Ovary (tissue), 7 donors: ENCODE measurements at regions not wholly inside any gene's neighbourhood (a gene's known extent, or its start where the extent isn't known, plus 50 kb on each side); places are given as distances from the start of the nearest gene placed in this dataset.
"Not testable (repeated sequence)": the region's sequence is repeated elsewhere in the genome, so short reads cannot be mapped to it uniquely, and the experiment has no call there.

Source experiments
- DNase-seq, 5 donors: peaks; one replicate each; pipeline ENCODE4 v3.0.0-alpha.2; 2019 to 2020
- H3K27ac ChIP-seq, 2 donors: fragments of 200-600 bp; one replicate each; pipeline versions ENCODE4 v1.5.1 to v1.8.0; 2019 to 2022
- H3K27me3 ChIP-seq: fragments of 200-600 bp; one replicate; pipeline ENCODE4 v1.8.0; 2022
- H3K36me3 ChIP-seq: fragments of 200-600 bp; sonication (generic); one replicate; pipeline ENCODE4 v1.5.1; 2019
- H3K4me1 ChIP-seq: one replicate; pipeline ENCODE4 v1.8.1; 2013; ENCODE audit warnings: mild to moderate bottlenecking, moderate library complexity; ENCODE audit not compliant: insufficient read depth
- H3K4me3 ChIP-seq: fragments of 200-600 bp; sonication (generic); one replicate; pipeline ENCODE4 v1.5.1; 2017
- H3K9me3 ChIP-seq, 2 donors: fragments of 200-600 bp in 1 of 2; sonication (generic) in 1 of 2; one replicate each; pipeline versions ENCODE4 v1.5.1 to v1.8.1; 2013 to 2019; ENCODE audit warnings: mild to moderate bottlenecking in 1 of 2, moderate library complexity in 1 of 2
- EP300 ChIP-seq: sonication (generic); formaldehyde crosslinking; IDR thresholded peaks from one replicate; pipeline ENCODE4 v1.6.1; 2017; ENCODE audit warnings: antibody characterized with exemption
- POLR2A ChIP-seq: fragments of 450-650 bp; IDR thresholded peaks from one replicate; pipeline ENCODE4 v1.6.1; 2017; ENCODE audit warnings: antibody characterized with exemption, mild to moderate bottlenecking, moderate library complexity
- WGBS, 3 donors: extraction: QIAGEN DNeasy Blood & Tissue Kit in 1 of 3; methylation state at CpG; one replicate each; pipeline versions ENCODE4 v1.1.5 to v1.1.7; 2013 to 2017; 5-methylcytosine and 5-hydroxymethylcytosine counted together
- intact Hi-C, 4 donors: fragments of 100-400 bp; cut with DNase I; formaldehyde crosslinking; loops; one replicate each; pipeline versions ENCODE4 v1.11.0 to v1.15.1; 2022 to 2023
- TF ChIP-seq, protein P1 (sequence below), 3 donors: fragments of 450-650 bp in 2 of 3; fragments of 200-600 bp in 1 of 3; IDR thresholded peaks; one replicate each; pipeline versions ENCODE4 v1.5.1 to v1.8.0; 2016 to 2022; ENCODE audit warnings: antibody characterized with exemption in 3 of 3, mild to moderate bottlenecking in 1 of 3
- donor health status: DM: no; HTN: no; CAD: no; lungs with moderate emphysema.
- donor health status: DM: no; HTN: no; CAD: no.
- donor health status: Bipolar disorder and iron deficiency.
- donor health status: DM: no; HTN: no; CAD: no.
- donor health status: DM: yes; HTN: yes; CAD: no.

DNA sequence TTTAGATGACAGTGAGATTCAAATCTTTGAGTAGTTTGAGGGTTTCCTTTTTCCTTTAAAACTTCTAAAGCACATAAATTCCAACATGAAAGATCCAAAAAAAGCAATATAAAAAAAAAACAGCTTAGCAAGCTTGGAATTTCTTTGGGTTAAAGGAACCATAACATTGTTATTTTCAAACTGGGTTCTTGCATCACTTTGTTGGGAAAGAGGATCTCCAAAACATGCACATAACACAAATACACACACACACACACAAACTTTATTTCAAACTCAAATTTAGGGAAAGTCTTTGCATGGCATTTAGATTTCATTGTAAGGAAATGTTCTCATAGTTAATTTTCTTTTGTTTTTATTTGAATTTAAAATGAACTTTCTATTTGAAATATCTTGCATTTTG is 79.2 kb upstream of the COL8A1 start:
- H3K27me3 ChIP-seq, result no peaks in the 10 kb centered on the region
- H3K4me1 ChIP-seq, result no peaks in the 10 kb centered on the region
- DNase-seq, result no peak
- intact Hi-C loops, result no loop called here
- H3K27ac ChIP-seq, result no peak overlapping the region
- H3K36me3 ChIP-seq, result no peaks in the 10 kb centered on the region
- H3K4me3 ChIP-seq, result no peak overlapping the region
- no peaks in the 10 kb centered on the region for H3K9me3 ChIP-seq
- no peak for TF ChIP-seq POLR2A
- TF ChIP-seq EP300, result no peak
- TF ChIP-seq, protein P1, sequence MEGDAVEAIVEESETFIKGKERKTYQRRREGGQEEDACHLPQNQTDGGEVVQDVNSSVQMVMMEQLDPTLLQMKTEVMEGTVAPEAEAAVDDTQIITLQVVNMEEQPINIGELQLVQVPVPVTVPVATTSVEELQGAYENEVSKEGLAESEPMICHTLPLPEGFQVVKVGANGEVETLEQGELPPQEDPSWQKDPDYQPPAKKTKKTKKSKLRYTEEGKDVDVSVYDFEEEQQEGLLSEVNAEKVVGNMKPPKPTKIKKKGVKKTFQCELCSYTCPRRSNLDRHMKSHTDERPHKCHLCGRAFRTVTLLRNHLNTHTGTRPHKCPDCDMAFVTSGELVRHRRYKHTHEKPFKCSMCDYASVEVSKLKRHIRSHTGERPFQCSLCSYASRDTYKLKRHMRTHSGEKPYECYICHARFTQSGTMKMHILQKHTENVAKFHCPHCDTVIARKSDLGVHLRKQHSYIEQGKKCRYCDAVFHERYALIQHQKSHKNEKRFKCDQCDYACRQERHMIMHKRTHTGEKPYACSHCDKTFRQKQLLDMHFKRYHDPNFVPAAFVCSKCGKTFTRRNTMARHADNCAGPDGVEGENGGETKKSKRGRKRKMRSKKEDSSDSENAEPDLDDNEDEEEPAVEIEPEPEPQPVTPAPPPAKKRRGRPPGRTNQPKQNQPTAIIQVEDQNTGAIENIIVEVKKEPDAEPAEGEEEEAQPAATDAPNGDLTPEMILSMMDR (IDR thresholded peaks at IDR 0.05), result no peak

DNA sequence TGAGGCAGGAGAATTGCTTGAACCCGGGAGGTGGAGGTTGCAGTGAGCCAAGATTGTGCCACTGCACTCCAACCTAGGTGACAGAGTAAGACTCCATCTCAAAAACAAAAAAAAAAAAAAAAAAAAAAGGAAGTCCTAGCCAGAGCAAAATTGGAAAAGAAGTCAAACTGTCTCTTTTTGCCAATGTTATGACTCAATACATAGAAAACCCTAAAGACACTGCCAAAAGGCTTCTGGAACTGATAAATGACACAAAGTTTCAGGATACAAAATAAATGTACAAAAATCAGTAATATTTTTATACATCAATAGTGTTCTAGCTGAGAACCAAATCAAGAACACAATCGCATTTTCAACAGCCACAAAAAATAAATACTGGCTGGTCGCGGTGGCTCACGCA is 82.5 kb upstream of the COL8A1 start:
- WGBS, 3 donors, result 89 to 93% (median 90%) methylated on average over 5 of the region's 5 CpGs

DNA sequence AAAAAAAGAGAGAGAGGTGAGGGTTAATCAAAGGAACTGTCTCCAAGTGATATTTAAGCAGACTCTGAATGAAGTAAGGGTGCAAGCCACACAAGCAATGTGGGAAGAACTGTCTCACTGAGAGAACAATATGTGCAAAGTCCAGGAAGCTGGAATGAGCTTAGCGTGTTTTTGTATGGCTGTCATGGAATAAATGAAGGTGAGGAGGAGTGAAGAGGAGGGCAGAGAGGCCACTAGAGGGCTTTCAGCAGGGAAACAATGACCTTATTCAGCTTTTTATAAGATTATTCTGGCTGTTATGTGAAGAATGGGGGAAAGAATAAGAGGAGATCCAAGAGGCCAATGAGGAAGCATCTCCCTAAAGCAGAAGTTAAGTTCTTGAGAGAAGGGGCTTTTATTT is 86.9 kb upstream of the COL8A1 start:
- intact Hi-C loops, result no loop called here
- no peak for TF ChIP-seq EP300
- TF ChIP-seq, protein P1 (IDR thresholded peaks at IDR 0.05), result no peak
- no peak for TF ChIP-seq POLR2A
- H3K9me3 ChIP-seq, result no peaks in the 10 kb centered on the region
- H3K4me3 ChIP-seq, result no peak overlapping the region
- DNase-seq, result no peak
- H3K27me3 ChIP-seq, result no peaks in the 10 kb centered on the region
- H3K4me1 ChIP-seq, result no peaks in the 10 kb centered on the region
- H3K36me3 ChIP-seq, result no peaks in the 10 kb centered on the region
- no peak overlapping the region for H3K27ac ChIP-seq
- WGBS, 3 donors, result 89 to 92% (median 92%) methylated on average over 1 of the region's 1 CpG

More for the DNA sequence above, 82.5 kb upstream of the COL8A1 start:
- H3K4me3 ChIP-seq, H3K4me1 ChIP-seq, H3K9me3 ChIP-seq, intact Hi-C loops, DNase-seq, H3K27ac ChIP-seq, H3K36me3 ChIP-seq, H3K27me3 ChIP-seq: not testable (repeated sequence)

DNA sequence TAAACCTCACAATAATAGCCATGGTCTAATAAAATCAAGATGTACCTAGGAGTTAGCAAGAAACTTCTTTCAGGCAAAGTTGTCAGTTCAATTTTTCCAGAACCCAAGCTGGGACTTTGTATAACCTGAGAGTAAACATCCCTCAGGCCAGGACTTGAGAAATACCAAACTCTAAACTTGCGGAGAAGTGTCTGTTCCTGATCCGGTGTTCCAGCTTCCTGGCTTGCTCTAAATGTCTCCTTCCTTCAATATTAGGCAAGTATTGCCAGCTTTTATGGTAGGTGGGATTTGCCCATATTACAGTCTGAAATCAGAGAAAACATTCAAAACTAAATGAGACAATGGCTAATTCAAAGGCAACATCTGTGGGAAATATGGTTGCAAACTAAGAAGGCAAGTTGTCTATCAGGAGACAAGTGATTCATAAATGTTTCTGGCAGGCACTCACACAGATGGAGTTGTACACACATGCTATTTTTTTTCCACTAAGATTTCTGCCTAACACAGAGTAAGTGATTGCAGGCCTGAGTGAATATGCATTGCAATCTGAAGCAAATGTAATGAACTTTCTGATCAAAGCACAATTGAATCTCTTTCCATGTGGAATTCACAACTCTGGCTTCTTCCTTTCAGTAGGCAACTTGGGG is 88.3 kb upstream of the COL8A1 start:
- intact Hi-C loops, result no loop called here
- Histone ChIP-seq H3K27ac (no peak overlapping the region), H3K4me3 (no peak overlapping the region), H3K9me3 (no peaks in the 10 kb centered on the region), H3K27me3 (no peaks in the 10 kb centered on the region), H3K4me1 (no peaks in the 10 kb centered on the region), H3K36me3 (no peaks in the 10 kb centered on the region)
- no peak for DNase-seq
- TF ChIP-seq EP300 (no peak), POLR2A (no peak)
- TF ChIP-seq, protein P1 (IDR thresholded peaks at IDR 0.05), result no peak
- WGBS, 3 donors, result 67 to 81% (median 68%) methylated on average over 2 of the region's 2 CpGs

DNA sequence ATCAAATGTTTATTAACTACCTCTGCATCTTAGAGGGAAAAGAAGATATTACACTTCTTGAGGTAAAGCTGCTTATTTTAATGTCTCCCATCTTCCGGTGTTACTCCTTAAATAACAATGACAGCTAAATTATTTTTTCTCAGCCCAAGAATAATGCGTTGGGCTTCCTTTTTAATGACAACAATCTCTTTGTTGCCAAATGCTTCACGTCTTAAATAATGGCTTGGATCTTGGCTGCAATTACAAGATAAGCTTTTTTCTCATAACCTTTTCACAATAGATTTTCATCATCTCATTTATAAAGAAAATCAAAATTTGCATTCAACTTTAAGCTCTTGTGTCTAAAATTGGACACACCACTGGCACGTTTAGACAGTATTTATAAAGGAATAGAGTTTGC is 89.2 kb upstream of the COL8A1 start:
- WGBS, 3 donors, result 35 to 56% (median 45%) methylated on average over 4 of the region's 4 CpGs
- no peak for DNase-seq
- H3K27ac ChIP-seq, result no peak overlapping the region
- no peaks in the 10 kb centered on the region for H3K36me3 ChIP-seq
- no peak overlapping the region for H3K4me3 ChIP-seq
- H3K27me3 ChIP-seq, result no peaks in the 10 kb centered on the region
- no peaks in the 10 kb centered on the region for H3K9me3 ChIP-seq
- TF ChIP-seq, protein P1 (IDR thresholded peaks at IDR 0.05), result no peak
- TF ChIP-seq POLR2A (no peak), EP300 (no peak)
- peaks cover 5% of the 10 kb centered on the region for H3K4me1 ChIP-seq
- intact Hi-C loops, result no loop called here
